ENCODE measurements at regions not wholly inside any gene's neighbourhood (a gene's known extent, or its start where the extent isn't known, plus 50 kb on each side); places are given as distances from the start of the nearest gene placed in this dataset.

DNA sequence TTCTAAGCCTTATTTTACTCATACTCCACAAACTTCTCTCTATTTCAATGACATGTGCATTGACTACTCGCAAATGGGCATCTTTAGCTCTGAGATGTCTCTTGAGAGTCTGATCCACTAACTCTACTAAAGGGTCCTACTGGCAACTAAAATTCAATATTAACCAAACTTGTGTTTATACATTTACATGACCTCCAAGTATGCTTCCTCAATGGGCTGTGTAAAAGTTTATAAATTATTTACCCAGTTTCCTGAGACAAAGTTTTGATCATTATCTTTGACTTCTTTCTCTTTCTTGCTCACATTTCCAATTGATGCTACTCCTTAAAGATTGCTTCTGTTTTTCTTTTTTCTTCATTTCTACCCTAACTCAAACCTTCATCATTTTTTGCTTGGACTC, 510.1 kb upstream of the DAB2 start:
- ATAC-seq = no peak
- Histone ChIP-seq H3K4me3 (no peak overlapping the region), H3K9me3 (no peaks in the 10 kb centered on the region), H3K4me1 (no peaks in the 10 kb centered on the region), H3K4me2 (no peak overlapping the region), H3K27ac (no peak overlapping the region)
- WGBS (ENCODE audit: missing lambda C conversion rate) = 65% methylated on average over 1 of the region's 1 CpG
- ChIA-PET CTCF (no interaction called here), POLR2A (no interaction called here)
- no peak for TF ChIP-seq FOSB (CRISPR knock-in tag; IDR thresholded peaks at IDR 0.05)
- TF ChIP-seq ZC3H11A (IDR thresholded peaks at IDR 0.05) = no peak
- TF ChIP-seq, protein P1, sequence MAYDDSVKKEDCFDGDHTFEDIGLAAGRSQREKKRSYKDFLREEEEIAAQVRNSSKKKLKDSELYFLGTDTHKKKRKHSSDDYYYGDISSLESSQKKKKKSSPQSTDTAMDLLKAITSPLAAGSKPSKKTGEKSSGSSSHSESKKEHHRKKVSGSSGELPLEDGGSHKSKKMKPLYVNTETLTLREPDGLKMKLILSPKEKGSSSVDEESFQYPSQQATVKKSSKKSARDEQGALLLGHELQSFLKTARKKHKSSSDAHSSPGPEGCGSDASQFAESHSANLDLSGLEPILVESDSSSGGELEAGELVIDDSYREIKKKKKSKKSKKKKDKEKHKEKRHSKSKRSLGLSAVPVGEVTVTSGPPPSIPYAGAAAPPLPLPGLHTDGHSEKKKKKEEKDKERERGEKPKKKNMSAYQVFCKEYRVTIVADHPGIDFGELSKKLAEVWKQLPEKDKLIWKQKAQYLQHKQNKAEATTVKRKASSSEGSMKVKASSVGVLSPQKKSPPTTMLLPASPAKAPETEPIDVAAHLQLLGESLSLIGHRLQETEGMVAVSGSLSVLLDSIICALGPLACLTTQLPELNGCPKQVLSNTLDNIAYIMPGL (CRISPR knock-in tag; IDR thresholded peaks at IDR 0.05; ENCODE audit: borderline replicate concordance) = no peak
- no peak for TF ChIP-seq HDAC2 (IDR thresholded peaks at IDR 0.05)
- TF ChIP-seq EP300 (IDR thresholded peaks at IDR 0.05) = no peak
- TF ChIP-seq HOXB5 (CRISPR knock-in tag; IDR thresholded peaks at IDR 0.05) = no peak
- TF ChIP-seq POLR2A (IDR thresholded peaks at IDR 0.05; ENCODE audit: low read length) = no peak
- TF ChIP-seq KDM5A (IDR thresholded peaks at IDR 0.05) = no peak
- no peak for DNase-seq (ENCODE audit: low read depth in 1 of 2, low spot score in 1 of 2)
- no peak for FAIRE-seq

DNA sequence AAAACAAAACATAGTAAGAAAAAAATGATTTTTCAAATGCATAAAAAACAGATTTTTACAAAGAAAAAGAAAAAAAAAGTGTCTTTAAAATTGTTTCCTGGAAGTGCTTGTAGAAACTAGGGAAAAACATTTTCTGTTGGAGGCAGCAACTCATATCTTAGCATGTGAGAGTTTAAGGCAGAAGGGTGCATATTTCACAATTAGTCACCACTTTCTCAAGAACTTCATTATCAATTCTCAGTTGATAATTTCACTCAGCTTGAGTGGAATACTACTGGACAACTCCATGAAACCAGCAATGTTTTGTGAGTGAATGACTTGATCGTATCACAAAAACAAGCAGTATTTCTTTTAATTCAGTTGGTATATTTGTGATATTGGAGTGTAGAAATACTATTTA, 508.3 kb upstream of the DAB2 start:
- Histone ChIP-seq H3K4me2 (no peak overlapping the region), H3K27ac (no peak overlapping the region), H3K4me3 (no peak overlapping the region), H3K4me1 (no peaks in the 10 kb centered on the region), H3K9me3 (no peaks in the 10 kb centered on the region)
- DNase-seq (ENCODE audit: low read depth in 1 of 2, low spot score in 1 of 2) = no peak
- FAIRE-seq = peak; percentile 7
- WGBS (ENCODE audit: missing lambda C conversion rate) = 80% methylated on average over 1 of the region's 1 CpG
- CTCF ChIA-PET = interaction anchor here (1.8 kb wide), 1 partner anchor 16 kb away, joined by 6 read pairs; no protein-coding TSS in a partner anchor
- POLR2A ChIA-PET = no interaction called here
- TF ChIP-seq BHLHE40 (IDR thresholded peaks at IDR 0.05; ENCODE audit: low read depth, low read length) (no peak), SMC3 (IDR thresholded peaks at IDR 0.05) (no peak), ZC3H11A (IDR thresholded peaks at IDR 0.05) (no peak)
- no peak for ATAC-seq

DNA sequence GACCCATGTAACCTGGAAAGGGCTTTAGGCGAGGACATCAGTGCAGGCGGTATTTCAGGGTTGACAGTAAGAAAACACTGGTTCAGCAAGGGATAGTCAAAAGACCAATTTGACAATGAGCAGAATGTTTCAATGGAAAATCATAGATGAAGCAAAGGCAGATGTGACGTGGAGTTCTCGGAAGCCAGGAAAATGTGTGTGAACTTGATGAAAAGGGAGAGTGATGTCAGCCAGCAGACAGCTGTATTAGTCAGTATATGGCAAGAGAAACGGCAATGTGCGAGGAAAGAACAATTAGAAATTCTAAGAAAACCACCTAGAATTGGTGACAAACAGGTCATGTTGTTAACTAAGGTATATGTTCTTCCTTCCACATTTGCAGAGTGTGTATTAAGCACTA, 503.9 kb upstream of the DAB2 start:
- Histone ChIP-seq H3K27ac (no peak overlapping the region), H3K4me3 (no peak overlapping the region), H3K9me3 (no peaks in the 10 kb centered on the region), H3K4me2 (no peak overlapping the region), H3K4me1 (no peaks in the 10 kb centered on the region)
- DNase-seq (ENCODE audit: low read depth in 1 of 2, low spot score in 1 of 2) (no peak), FAIRE-seq (no peak), ATAC-seq (no peak)
- ChIA-PET CTCF (no interaction called here), POLR2A (no interaction called here)
- TF ChIP-seq SMC3 (IDR thresholded peaks at IDR 0.05) (no peak), POLR2AphosphoS2 (conservative IDR thresholded peaks at IDR 0.05; ENCODE audit: low read length) (no peak), CHD4 (IDR thresholded peaks at IDR 0.05; ENCODE audit: borderline replicate concordance) (no peak), KDM5A (IDR thresholded peaks at IDR 0.05) (no peak), EP300 (IDR thresholded peaks at IDR 0.05) (no peak), CBX8 (IDR thresholded peaks at IDR 0.05) (no peak), GATA3 (IDR thresholded peaks at IDR 0.05; ENCODE audit: borderline replicate concordance) (no peak), HOXB5 (CRISPR knock-in tag; IDR thresholded peaks at IDR 0.05) (no peak), MAFK (IDR thresholded peaks at IDR 0.05; ENCODE audit: partially characterized antibody) (no peak), NFE2L2 (conservative IDR thresholded peaks at IDR 0.05; ENCODE audit: low read length) (no peak), JUNB (IDR thresholded peaks at IDR 0.05) (no peak), HEYL (CRISPR knock-in tag; IDR thresholded peaks at IDR 0.05) (no peak), POLR2A (IDR thresholded peaks at IDR 0.05; ENCODE audit: low read length) (no peak), ZNF302 (CRISPR knock-in tag; IDR thresholded peaks at IDR 0.05) (no peak)
- TF ChIP-seq, protein P2, sequence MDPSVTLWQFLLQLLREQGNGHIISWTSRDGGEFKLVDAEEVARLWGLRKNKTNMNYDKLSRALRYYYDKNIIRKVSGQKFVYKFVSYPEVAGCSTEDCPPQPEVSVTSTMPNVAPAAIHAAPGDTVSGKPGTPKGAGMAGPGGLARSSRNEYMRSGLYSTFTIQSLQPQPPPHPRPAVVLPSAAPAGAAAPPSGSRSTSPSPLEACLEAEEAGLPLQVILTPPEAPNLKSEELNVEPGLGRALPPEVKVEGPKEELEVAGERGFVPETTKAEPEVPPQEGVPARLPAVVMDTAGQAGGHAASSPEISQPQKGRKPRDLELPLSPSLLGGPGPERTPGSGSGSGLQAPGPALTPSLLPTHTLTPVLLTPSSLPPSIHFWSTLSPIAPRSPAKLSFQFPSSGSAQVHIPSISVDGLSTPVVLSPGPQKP (IDR thresholded peaks at IDR 0.05; ENCODE audit: low read depth, low read length) = no peak
- TF ChIP-seq, protein P3, sequence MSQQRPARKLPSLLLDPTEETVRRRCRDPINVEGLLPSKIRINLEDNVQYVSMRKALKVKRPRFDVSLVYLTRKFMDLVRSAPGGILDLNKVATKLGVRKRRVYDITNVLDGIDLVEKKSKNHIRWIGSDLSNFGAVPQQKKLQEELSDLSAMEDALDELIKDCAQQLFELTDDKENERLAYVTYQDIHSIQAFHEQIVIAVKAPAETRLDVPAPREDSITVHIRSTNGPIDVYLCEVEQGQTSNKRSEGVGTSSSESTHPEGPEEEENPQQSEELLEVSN (IDR thresholded peaks at IDR 0.05; ENCODE audit: borderline replicate concordance, low read depth) = no peak
- TF ChIP-seq, protein P4, sequence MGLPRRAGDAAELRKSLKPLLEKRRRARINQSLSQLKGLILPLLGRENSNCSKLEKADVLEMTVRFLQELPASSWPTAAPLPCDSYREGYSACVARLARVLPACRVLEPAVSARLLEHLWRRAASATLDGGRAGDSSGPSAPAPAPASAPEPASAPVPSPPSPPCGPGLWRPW (IDR thresholded peaks at IDR 0.05) = no peak
- TF ChIP-seq, protein P5, sequence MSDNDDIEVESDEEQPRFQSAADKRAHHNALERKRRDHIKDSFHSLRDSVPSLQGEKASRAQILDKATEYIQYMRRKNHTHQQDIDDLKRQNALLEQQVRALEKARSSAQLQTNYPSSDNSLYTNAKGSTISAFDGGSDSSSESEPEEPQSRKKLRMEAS (IDR thresholded peaks at IDR 0.05) = no peak
- WGBS (ENCODE audit: missing lambda C conversion rate) = 55% methylated on average over 6 of the region's 6 CpGs
